Parathyroid adenoma (tissue), 2 donors: ENCODE measurements at regions not wholly inside any gene's neighbourhood (a gene's known extent, or its start where the extent isn't known, plus 50 kb on each side); places are given as distances from the start of the nearest gene placed in this dataset.

Experiments
- H2AFZ ChIP-seq: fragments of 300-600 bp; sonication (generic); one replicate; pipeline ENCODE4 v1.7.0; 2017; ENCODE audit warnings: antibody characterized with exemption, mild to moderate bottlenecking
- H3K27ac ChIP-seq: fragments of 300-600 bp; sonication (generic); one replicate; pipeline ENCODE4 v1.7.0; 2017
- H3K27me3 ChIP-seq: fragments of 300-600 bp; sonication (generic); one replicate; pipeline ENCODE4 v1.7.0; 2017; ENCODE audit warnings: low read length; ENCODE audit not compliant: control insufficient read depth, insufficient read depth
- H3K36me3 ChIP-seq: fragments of 300-600 bp; sonication (generic); one replicate; pipeline ENCODE4 v1.7.0; 2017; ENCODE audit warnings: low read length; ENCODE audit not compliant: control insufficient read depth, insufficient read depth
- H3K4me1 ChIP-seq: fragments of 300-600 bp; sonication (generic); one replicate; pipeline ENCODE4 v1.7.0; 2017; ENCODE audit warnings: control low read depth
- H3K4me2 ChIP-seq: fragments of 300-600 bp; sonication (generic); one replicate; pipeline ENCODE4 v1.7.0; 2017; ENCODE audit warnings: low read length
- H3K4me3 ChIP-seq: fragments of 300-600 bp; sonication (generic); one replicate; pipeline ENCODE4 v1.7.0; 2017; ENCODE audit warnings: low read depth, low read length
- H3K79me2 ChIP-seq: fragments of 300-600 bp; sonication (generic); one replicate; pipeline ENCODE4 v1.7.0; 2017; ENCODE audit warnings: control low read depth
- H3K9ac ChIP-seq: fragments of 300-600 bp; sonication (generic); one replicate; pipeline ENCODE4 v1.7.0; 2017; ENCODE audit warnings: mild to moderate bottlenecking
- H3K9me3 ChIP-seq: fragments of 300-600 bp; sonication (generic); one replicate; pipeline ENCODE4 v1.7.0; 2017; ENCODE audit warnings: low read length; ENCODE audit not compliant: control insufficient read depth
- CTCF ChIP-seq: fragments of 300-600 bp; sonication (generic); IDR thresholded peaks from one replicate; pipeline ENCODE4 v1.7.0; 2017; ENCODE audit warnings: antibody characterized with exemption, mild to moderate bottlenecking
- donor health status: primary hyperparathyroidism.

- TF ChIP-seq CTCF: no peak
- H3K4me1 ChIP-seq: no peaks in the 10 kb centered on the region
- no peak overlapping the region for H3K4me2 ChIP-seq
- no peaks in the 10 kb centered on the region for H3K27me3 ChIP-seq
- H3K9ac ChIP-seq: no peak overlapping the region
- H3K4me3 ChIP-seq: no peak overlapping the region
- H3K36me3 ChIP-seq: no peaks in the 10 kb centered on the region
- H3K27ac ChIP-seq: no peak overlapping the region
- no peaks in the 10 kb centered on the region for H3K9me3 ChIP-seq
- no peak overlapping the region for H2AFZ ChIP-seq
- H3K79me2 ChIP-seq: no peaks in the 10 kb centered on the region
Measured at GRCh38 chr4:180116840-180117239, 2126.4 kb upstream of the TENM3 start.

- Histone ChIP-seq H3K27ac (no peak overlapping the region), H3K4me1 (no peaks in the 10 kb centered on the region), H3K36me3 (no peaks in the 10 kb centered on the region), H3K4me2 (no peak overlapping the region), H2AFZ (no peak overlapping the region), H3K4me3 (no peak overlapping the region), H3K9ac (no peak overlapping the region), H3K27me3 (no peaks in the 10 kb centered on the region), H3K9me3 (no peaks in the 10 kb centered on the region), H3K79me2 (no peaks in the 10 kb centered on the region)
- TF ChIP-seq CTCF: no peak
Measured at GRCh38 chr4:180120068-180120467, 2123.1 kb upstream of the TENM3 start.

- H3K9ac ChIP-seq: no peak overlapping the region
- no peaks in the 10 kb centered on the region for H3K36me3 ChIP-seq
- no peak for TF ChIP-seq CTCF
- no peak overlapping the region for H2AFZ ChIP-seq
- no peaks in the 10 kb centered on the region for H3K4me1 ChIP-seq
- H3K27me3 ChIP-seq: no peaks in the 10 kb centered on the region
- H3K27ac ChIP-seq: no peak overlapping the region
- H3K4me3 ChIP-seq: no peak overlapping the region
- no peaks in the 10 kb centered on the region for H3K79me2 ChIP-seq
- H3K4me2 ChIP-seq: no peak overlapping the region
- H3K9me3 ChIP-seq: no peaks in the 10 kb centered on the region
Measured at GRCh38 chr4:180134091-180134866, 2108.9 kb upstream of the TENM3 start.

- Histone ChIP-seq H3K4me1 (no peaks in the 10 kb centered on the region), H2AFZ (no peak overlapping the region), H3K4me3 (no peak overlapping the region), H3K9me3 (no peaks in the 10 kb centered on the region), H3K9ac (no peak overlapping the region), H3K4me2 (no peak overlapping the region), H3K27me3 (no peaks in the 10 kb centered on the region), H3K79me2 (no peaks in the 10 kb centered on the region), H3K27ac (no peak overlapping the region), H3K36me3 (no peaks in the 10 kb centered on the region)
- no peak for TF ChIP-seq CTCF
Measured at GRCh38 chr4:180141734-180142133, 2101.5 kb upstream of the TENM3 start.

- Histone ChIP-seq H3K79me2 (no peaks in the 10 kb centered on the region), H3K4me3 (no peak overlapping the region), H3K27ac (no peak overlapping the region), H3K4me1 (no peaks in the 10 kb centered on the region), H3K27me3 (no peaks in the 10 kb centered on the region), H2AFZ (no peak overlapping the region), H3K36me3 (no peaks in the 10 kb centered on the region), H3K4me2 (no peak overlapping the region), H3K9ac (no peak overlapping the region), H3K9me3 (no peaks in the 10 kb centered on the region)
- TF ChIP-seq CTCF: no peak
Measured at GRCh38 chr4:180148737-180149136, 2094.5 kb upstream of the TENM3 start.
